SW480 (cell line): ENCODE measurements at regions not wholly inside any gene's neighbourhood (a gene's known extent, or its start where the extent isn't known, plus 50 kb on each side); places are given as distances from the start of the nearest gene placed in this dataset.

Experiments used
- DNase-seq: peaks from one replicate; pipeline ENCODE4 v3.0.0-alpha.2; 2016; ENCODE audit warnings: low spot score

- DNase-seq, result peak; percentile 20
Observed at GRCh38 chr11:15379483-15379882, 264.8 kb downstream of the INSC start.

GRCh38 chr11:15390857-15391256 is 276.1 kb downstream of the INSC start:
- no peak for DNase-seq

- no peak for DNase-seq
Observed at GRCh38 chr11:15396778-15397177, 282.1 kb downstream of the INSC start.

- no peak for DNase-seq
Observed at GRCh38 chr11:15406851-15407351, 292.2 kb downstream of the INSC start.

GRCh38 chr11:15412054-15412453 is 297.3 kb downstream of the INSC start:
- DNase-seq, result no peak

- DNase-seq, result no peak
Observed at GRCh38 chr11:15418921-15419320, 304.2 kb downstream of the INSC start.

- no peak for DNase-seq
Observed at GRCh38 chr11:15419696-15420095, 305.0 kb downstream of the INSC start.

- no peak for DNase-seq
Observed at GRCh38 chr11:15430381-15430780, 315.7 kb downstream of the INSC start.

- no peak for DNase-seq
Observed at GRCh38 chr11:15434529-15434928, 319.8 kb downstream of the INSC start.

- DNase-seq, result no peak
Observed at GRCh38 chr11:15446315-15446714, 331.6 kb downstream of the INSC start.

GRCh38 chr11:15446929-15447328 is 332.2 kb downstream of the INSC start:
- no peak for DNase-seq

GRCh38 chr11:15451713-15452112 is 337.0 kb downstream of the INSC start:
- no peak for DNase-seq

GRCh38 chr11:15453211-15453765 is 338.6 kb downstream of the INSC start:
- no peak for DNase-seq

- no peak for DNase-seq
Observed at GRCh38 chr11:15468466-15468865, 353.7 kb downstream of the INSC start.

- no peak for DNase-seq
Observed at GRCh38 chr11:15471048-15471894, 356.5 kb downstream of the INSC start.

- no peak for DNase-seq
Observed at GRCh38 chr11:15471895-15472799, 357.4 kb downstream of the INSC start.

- no peak for DNase-seq
Observed at GRCh38 chr11:15473954-15474837, 359.5 kb downstream of the INSC start.

GRCh38 chr11:15476371-15476917 is 361.7 kb downstream of the INSC start:
- no peak for DNase-seq

- DNase-seq, result no peak
Observed at GRCh38 chr11:15481871-15482270, 367.1 kb downstream of the INSC start.

GRCh38 chr11:15483205-15483604 is 368.5 kb downstream of the INSC start:
- no peak for DNase-seq

GRCh38 chr11:15484398-15484797 is 369.7 kb downstream of the INSC start:
- DNase-seq, result no peak
